Cardiac muscle cell (in vitro differentiated cells and primary cell): ENCODE measurements at regions not wholly inside any gene's neighbourhood (a gene's known extent, or its start where the extent isn't known, plus 50 kb on each side); places are given as distances from the start of the nearest gene placed in this dataset.

Source experiments
- DNase-seq, 2 donors: peaks; one replicate each; pipeline versions ENCODE4 v3.0.0 to v3.0.0-alpha.2; 2010 to 2017; ENCODE audit warnings: low read depth in 1 of 2, low spot score in 1 of 2
- H3K27ac ChIP-seq: fragments of 200-600 bp; sonication (generic); 2 replicates; pipeline ENCODE4 v1.5.1; 2016
- H3K27me3 ChIP-seq: fragments of 200-600 bp; sonication (generic); 2 replicates; pipeline ENCODE4 v1.6.0; 2016; ENCODE audit warnings: control low read depth
- H3K36me3 ChIP-seq: fragments of 200-600 bp; sonication (generic); 2 replicates; pipeline ENCODE4 v1.5.1; 2016; ENCODE audit warnings: control low read depth
- H3K4me1 ChIP-seq: fragments of 200-600 bp; sonication (generic); 2 replicates; pipeline ENCODE4 v1.8.1; 2017; ENCODE audit warnings: low read depth, mild to moderate bottlenecking, mixed run types
- H3K4me3 ChIP-seq: fragments of 200-600 bp; sonication (generic); 2 replicates; pipeline ENCODE4 v1.5.1; 2016; ENCODE audit warnings: mild to moderate bottlenecking
- H3K9me3 ChIP-seq: fragments of 200-600 bp; sonication (generic); 2 replicates; pipeline ENCODE4 v1.5.1; 2017; ENCODE audit warnings: low read depth, mild to moderate bottlenecking, control low read depth
- TF ChIP-seq, protein P1 (sequence below): IDR thresholded peaks from 2 replicates; pipeline ENCODE4 v1.5.1; 2012; ENCODE audit warnings: low read depth, mild to moderate bottlenecking, low read length

DNA sequence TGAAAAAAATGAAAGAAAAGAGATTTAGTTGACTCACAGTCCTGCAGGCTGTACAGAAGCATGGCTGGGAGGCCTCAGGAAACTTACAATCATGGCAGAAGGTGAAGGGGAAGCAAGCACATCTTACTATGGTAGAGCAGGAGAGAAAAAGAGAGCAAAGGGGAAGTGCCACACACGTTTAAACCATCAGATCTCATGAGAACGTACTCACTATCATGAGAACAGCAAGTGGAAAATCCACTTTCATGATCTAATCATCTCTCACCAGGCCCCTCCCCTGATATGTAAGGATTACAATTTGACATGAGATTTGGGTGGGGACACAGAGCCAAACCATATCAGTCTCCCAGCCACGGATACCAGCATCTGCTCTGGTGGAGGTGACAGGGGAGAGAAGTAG lies 50.8 kb upstream of the CPOX start:
- Histone ChIP-seq H3K27me3 (no peaks in the 10 kb centered on the region), H3K9me3 (no peaks in the 10 kb centered on the region), H3K4me1 (no peaks in the 10 kb centered on the region), H3K27ac (no peak overlapping the region), H3K36me3 (no peaks in the 10 kb centered on the region), H3K4me3 (no peak overlapping the region)
- no peak for DNase-seq
- TF ChIP-seq, protein P1, sequence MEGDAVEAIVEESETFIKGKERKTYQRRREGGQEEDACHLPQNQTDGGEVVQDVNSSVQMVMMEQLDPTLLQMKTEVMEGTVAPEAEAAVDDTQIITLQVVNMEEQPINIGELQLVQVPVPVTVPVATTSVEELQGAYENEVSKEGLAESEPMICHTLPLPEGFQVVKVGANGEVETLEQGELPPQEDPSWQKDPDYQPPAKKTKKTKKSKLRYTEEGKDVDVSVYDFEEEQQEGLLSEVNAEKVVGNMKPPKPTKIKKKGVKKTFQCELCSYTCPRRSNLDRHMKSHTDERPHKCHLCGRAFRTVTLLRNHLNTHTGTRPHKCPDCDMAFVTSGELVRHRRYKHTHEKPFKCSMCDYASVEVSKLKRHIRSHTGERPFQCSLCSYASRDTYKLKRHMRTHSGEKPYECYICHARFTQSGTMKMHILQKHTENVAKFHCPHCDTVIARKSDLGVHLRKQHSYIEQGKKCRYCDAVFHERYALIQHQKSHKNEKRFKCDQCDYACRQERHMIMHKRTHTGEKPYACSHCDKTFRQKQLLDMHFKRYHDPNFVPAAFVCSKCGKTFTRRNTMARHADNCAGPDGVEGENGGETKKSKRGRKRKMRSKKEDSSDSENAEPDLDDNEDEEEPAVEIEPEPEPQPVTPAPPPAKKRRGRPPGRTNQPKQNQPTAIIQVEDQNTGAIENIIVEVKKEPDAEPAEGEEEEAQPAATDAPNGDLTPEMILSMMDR = no peak

DNA sequence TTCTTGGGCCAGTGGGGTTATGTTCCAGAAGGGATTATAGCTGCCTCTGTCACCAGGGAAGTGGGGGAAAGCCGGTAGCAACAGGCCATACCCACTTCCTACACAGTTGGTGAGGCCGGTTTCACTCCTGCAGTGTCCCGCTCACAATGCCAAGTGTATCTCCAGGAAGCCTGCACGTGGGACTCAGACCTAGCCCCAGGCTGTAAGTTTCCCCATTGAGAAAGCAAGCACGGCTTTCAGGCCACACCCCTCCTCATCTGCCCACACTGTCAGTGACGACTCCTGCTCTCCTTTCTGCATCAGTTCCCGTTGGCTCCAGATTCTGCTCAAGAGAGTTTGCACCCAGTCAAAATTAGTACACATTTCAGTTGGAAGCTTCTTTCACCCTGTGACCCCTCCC lies 51.6 kb upstream of the CPOX start:
- no peak overlapping the region for H3K27ac ChIP-seq
- H3K9me3 ChIP-seq = no peaks in the 10 kb centered on the region
- no peaks in the 10 kb centered on the region for H3K27me3 ChIP-seq
- no peak for DNase-seq
- TF ChIP-seq, protein P1 = no peak
- no peak overlapping the region for H3K4me3 ChIP-seq
- H3K36me3 ChIP-seq = no peaks in the 10 kb centered on the region
- no peaks in the 10 kb centered on the region for H3K4me1 ChIP-seq

DNA sequence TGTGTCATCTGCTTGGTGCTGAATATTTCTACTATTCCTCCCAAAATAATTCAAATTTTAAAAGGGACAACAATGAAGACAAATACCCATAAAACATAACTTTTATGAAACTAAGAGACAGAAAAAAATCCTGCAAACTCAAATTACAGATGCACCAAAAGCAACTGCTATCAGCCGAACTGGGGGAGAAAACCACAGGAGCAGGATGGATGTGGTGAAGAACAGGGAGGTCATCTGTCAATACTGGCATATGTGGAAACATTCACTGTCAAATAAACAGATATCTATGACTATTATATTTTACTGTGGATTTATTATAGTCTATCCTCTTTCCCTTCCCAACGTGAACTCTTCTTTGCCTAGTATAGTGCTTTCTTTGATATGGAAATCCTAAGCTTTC lies 53.3 kb upstream of the CPOX start:
- no peak for DNase-seq
- no peaks in the 10 kb centered on the region for H3K36me3 ChIP-seq

DNA sequence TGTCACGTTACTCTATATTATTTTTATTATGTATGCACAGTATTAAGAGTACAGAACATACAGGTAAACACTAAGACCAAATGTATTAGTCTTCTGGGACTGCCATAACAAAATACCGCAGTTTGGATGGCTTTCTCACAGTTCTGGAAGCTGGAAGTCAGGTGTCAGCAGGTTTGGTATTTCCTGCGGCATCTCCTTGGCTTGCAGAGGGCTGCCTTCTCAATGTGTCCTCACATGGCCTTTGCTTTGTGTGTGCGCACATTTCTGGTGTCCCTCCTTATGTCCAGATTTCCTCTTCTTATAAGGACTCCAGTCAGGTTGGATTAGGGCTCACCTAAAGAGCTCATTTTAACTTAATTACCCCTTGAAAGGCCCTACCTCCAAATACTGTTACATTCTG lies 53.8 kb upstream of the CPOX start:
- Histone ChIP-seq H3K27ac (no peak overlapping the region), H3K9me3 (no peaks in the 10 kb centered on the region), H3K4me3 (no peak overlapping the region), H3K36me3 (no peaks in the 10 kb centered on the region), H3K4me1 (no peaks in the 10 kb centered on the region), H3K27me3 (no peaks in the 10 kb centered on the region)
- TF ChIP-seq, protein P1 = no peak
- DNase-seq = no peak

More for the DNA sequence above, 53.3 kb upstream of the CPOX start:
- Histone ChIP-seq H3K9me3 (no peaks in the 10 kb centered on the region), H3K4me1 (no peaks in the 10 kb centered on the region), H3K27ac (no peak overlapping the region), H3K4me3 (no peak overlapping the region), H3K27me3 (no peaks in the 10 kb centered on the region)
- TF ChIP-seq, protein P1 = no peak

DNA sequence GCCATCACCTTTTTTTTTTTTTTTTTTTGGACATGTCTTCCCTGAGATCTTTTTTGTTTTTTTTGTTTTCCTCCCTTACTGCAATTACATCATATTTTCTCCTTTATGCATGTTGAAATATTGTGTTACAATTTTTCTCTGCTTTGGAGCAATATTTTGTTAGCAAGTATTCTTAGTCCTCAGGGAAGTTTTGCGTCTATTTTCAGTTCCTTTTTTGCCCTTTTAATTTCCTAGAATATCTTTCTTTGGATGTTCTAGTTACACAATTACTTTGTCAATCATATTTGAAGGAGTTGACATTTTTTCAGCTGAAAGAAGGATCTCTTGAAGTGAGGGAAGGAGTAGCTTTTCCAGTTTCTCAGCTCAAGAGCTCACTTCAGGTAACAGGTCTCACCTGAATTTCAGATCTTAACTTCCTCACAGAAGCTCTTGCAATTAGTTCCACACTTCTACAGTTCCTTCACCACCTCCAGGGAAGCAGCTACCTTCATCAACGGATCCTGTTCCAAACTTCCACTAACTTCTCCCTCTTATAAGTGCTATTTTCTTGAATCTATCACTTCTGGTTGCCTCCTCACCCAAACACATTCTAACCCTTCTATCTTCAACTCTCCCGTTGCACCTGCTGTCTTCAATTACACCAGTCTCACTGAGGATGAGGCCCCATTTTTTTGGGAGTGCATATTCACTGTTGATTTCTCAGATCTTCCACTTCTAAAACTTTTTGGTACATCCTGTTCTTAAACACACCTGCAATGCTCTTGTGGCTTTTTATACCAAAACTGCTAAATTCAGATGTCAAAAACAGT lies 57.8 kb upstream of the CPOX start:
- Histone ChIP-seq H3K27ac (no peak overlapping the region), H3K36me3 (no peaks in the 10 kb centered on the region)
- no peak for DNase-seq

More for the DNA sequence above, 57.8 kb upstream of the CPOX start:
- no peaks in the 10 kb centered on the region for H3K9me3 ChIP-seq
- no peak overlapping the region for H3K4me3 ChIP-seq
- no peaks in the 10 kb centered on the region for H3K27me3 ChIP-seq
- H3K4me1 ChIP-seq = no peaks in the 10 kb centered on the region
- TF ChIP-seq, protein P1 = no peak
